Stimulated activated CD8-positive, alpha-beta memory T cell treated with anti-CD3 and anti-CD28 coated beads, Interleukin-2, amount 100 ng/mL, for 1 hour (primary cell): ENCODE measurements at regions not wholly inside any gene's neighbourhood (a gene's known extent, or its start where the extent isn't known, plus 50 kb on each side); places are given as distances from the start of the nearest gene placed in this dataset.

ENCODE experiments used
- DNase-seq, 2 donors: peaks; one replicate each; pipeline ENCODE4 v3.0.0-alpha.2; 2020; ENCODE audit warnings: low read depth in 2 of 2

DNA sequence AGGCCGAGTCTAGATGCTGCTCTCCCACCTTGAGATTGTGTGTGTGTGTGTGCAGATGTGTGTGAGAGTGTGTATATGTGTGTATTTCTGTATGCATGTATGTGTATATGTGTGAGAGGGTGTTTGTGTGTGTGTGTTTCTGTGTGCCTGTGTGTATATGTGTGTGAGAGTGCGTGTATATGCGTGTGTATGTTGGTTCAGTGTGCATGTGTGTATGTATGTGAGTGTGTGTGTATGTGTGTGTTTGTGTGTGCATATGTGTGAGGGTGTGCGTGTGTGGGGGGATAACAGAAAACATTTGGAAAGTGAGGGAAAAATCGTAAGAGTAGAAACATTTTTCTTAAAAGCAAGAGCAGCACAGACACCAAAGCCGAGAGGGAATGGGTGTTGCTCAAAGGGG is 309.1 kb downstream of the NDUFA10 start:
- no peak for DNase-seq

DNA sequence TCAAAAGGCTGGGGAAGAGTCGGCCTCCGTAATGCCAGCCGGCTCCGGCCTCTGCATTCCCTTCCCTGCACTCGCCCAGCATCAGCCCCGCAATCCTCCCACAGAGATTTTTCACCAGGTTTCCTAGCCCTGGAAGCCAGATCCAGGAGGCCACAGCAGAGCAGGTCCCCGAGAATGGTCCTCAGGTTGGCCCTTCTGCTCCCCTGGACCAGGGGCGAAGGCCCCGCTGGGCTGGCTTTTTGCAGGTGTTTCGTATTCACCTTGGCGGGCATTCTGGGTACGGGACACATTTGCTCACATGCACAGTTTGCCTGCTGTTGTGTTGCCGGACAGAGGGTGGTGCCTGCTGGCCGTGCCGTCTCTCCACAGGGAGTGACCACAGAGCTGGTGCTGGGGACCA is 309.5 kb downstream of the NDUFA10 start:
- no peak for DNase-seq

DNA sequence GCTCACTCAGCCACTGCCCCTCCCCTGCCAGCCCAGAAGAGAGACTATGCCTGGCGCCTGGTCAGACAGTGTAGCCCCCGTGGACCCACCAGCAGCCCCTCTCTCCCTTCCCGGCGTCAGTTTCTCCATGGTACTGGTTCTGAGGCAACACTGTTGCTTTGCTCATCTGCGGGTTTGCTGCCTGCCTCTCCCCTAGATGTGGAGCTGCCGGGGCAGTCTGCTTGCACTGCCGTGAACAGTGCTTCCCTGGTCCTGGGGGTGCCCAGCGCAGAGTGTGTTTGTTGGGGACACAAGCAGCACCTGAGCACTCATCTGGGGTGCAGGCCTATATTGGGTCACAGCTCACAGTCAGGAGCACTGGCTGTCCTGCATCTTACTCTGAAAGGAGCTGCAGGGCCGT is 309.9 kb downstream of the NDUFA10 start:
- DNase-seq: no peak

DNA sequence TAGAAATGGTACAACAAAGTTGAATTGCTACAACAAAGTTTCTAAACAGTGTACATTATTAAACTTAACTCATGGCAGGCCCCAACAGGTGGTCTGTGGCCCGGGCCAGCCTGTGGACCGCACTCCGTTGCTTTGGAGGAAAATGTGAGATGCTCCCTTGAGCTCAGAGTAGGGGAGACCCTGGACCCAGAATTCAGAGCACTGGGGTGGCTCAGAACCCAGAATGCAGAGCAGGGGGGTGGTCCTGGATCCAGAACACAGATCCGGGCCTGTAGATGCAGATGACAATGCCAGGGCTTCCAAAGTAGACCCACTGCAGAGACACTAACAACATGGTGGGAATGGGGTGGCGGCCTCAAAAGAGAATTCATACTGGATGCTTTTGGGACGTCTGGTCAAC is 311.0 kb downstream of the NDUFA10 start:
- DNase-seq: no peak

DNA sequence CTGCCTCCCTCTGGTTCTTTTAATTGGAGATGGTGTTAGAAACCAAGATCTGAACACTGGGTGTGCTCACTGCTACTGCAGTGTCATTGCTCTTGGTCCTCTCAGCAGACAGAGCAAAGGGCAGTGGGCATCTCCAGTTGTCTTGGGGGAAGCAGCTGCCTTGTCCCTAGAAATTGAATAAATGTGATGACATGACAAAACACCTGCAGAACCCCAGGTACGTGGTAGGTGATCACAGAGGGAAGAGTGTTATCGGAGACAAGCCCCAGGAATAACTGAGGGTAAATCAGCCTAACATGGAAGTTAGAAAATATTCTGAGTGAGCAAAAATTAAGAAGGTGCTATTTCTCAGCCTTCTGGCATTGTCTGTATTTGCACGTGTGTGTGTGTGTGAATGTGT is 311.9 kb upstream of the HDAC4 start:
- no peak for DNase-seq

DNA sequence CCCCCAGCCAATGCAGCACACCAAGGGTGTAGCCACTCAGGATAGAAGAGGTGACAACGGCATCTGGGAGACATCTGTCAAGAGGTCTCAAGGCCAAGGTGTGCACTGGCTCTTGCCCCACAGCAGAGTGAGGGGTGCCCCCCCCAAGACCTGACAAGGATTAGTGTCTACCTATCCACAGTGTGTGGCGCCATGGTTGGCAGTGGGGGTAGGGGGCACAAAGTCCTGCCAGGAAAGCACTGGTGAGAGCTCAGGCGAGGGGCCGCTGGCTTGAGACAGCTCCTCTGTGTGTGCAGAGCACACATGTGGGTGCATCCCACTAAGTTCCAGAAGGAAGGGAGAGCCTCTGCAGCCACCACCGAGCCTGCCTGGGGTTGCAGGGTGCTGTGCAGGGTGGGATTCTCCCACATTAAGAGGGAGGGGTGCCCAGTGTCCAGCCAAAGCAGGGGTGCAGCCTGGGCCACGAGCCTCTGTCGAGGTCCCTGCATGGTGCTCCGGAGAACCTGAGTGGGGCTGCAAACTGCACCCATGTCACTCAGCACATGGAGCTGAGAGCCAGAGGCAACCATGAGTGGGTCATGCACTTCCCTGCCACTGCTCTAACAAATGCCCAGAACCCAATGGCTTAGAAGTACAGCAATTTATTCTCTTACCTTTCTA is 311.2 kb upstream of the HDAC4 start:
- no peak for DNase-seq

DNA sequence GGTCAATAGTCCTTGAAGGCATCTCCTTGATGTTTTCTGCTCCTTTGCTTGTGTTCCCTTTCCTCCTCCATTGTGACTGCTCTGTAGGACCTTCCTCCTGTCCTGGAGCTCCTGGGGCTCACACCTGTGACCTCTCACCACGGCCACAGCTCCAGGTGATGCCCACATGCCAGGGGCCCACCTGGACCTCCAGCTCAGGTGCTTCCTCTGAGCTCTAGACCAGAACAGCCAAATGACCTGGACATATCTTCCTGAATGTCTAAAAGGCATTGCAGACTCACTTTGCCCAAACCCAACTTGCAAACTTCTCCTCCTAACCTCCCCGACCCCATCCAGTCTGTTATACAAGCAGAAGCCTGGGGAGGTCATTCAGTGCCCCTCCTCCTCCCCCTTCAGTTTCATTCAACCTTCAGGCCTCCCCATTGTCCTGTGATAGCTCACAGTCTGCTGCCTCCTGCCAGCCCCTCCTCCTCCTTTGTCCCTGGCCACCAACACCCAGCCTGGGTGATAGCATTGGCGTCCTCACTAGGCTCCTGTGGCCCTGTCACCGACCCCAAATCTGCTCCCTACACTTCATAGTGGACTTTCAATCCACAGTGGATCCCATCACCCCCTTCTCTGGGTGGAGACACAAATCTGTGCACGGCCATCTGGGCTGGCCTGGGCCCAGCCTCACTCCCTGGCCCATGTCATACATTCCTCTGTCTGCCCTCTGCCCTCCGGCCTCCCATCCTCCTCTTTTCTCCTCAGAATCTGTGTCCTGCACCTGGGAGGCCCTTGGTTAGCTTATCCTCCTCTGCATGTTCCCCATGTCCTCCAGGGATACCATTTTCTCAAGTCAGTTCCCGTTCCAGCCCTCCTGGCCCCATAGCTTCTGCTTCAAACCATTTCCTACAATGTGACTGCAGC is 310.4 kb upstream of the HDAC4 start:
- no peak for DNase-seq

DNA sequence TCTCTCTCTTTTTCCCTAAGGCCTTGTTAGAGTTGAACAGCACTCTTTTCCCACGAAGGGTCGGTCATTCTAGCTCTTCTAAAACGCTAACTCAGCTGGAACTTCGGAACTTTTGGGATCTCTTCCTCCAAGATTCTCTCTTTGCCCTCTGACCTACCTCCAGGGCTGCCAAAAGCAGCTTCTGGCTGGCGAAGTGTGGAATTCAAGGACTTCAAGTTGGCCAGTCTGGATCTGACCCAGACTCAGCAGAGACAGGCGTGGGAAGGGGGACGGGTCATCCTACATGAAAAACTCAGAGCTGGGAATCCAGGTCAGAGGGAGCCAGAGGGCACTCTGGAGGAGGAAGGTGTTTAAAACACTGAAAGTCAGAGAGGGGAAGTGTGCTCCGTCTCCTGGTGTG is 305.5 kb upstream of the HDAC4 start:
- no peak for DNase-seq

DNA sequence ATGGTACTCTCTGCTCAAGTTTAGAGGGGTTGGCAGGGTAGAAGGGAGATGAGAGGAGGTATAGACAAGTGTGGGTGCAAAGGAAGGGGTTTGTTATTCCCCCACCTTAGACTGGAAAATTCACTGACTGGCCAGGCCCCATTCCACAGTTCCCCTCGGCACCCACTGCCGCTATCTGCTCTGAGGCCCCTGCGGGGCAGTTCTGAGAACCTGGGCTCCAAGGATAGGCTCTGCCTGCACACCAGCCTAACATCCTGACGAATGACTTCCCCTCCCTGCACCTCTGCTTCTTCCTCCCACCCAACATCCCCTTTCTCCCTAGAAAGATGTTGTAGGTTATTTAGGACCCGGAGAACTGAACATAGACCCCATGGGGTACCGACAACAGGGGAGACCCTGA is 303.9 kb upstream of the HDAC4 start:
- no peak for DNase-seq

DNA sequence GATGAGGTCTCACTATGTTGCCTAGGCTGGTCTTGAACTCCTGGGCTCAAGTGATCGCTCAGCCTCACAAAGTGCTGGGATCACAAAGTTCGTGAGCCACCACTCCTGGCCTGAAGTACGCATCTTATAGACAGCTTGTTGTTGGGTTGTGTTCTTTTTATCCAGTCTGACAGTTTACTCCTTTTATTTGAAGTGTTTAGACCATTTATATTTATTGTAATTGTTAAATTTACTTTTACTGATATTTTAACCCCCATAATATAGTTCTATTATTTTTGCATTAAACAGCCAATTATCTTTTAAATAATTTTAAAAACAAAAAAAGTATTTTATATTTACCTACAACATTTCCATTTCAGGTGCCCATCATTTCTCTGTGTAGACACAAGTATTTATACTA is 303.0 kb upstream of the HDAC4 start:
- no peak for DNase-seq

DNA sequence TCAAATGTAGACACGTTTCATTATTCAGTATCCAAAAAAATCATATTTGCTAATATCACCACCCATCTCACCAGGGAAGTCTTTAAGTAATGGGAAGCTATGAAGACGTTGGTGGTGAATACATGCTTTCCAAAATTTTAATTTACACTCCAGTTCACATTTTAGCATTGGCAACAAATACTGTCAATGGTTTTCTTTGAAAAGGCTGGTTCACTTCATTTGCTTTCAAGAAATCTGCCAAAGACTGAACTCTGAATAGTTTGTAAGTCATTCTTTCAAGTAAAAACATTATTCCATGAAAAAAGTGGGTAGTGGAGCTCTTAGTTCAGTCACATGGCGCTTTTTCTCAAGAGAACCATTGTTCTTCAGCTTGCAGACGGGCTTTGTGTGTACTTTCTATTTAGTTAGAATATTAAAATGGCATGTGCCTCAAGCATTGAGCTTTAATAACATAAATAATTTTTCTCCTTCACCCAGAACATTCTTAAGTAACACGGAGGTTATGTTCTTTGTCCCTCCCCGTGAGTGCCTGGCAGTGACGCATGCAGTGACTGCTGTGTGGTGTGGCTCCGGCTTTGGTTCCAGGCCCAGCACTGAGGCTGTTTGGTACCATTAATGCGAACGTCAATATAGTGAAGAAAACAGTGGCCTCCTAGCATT is 300.0 kb upstream of the HDAC4 start:
- no peak for DNase-seq

DNA sequence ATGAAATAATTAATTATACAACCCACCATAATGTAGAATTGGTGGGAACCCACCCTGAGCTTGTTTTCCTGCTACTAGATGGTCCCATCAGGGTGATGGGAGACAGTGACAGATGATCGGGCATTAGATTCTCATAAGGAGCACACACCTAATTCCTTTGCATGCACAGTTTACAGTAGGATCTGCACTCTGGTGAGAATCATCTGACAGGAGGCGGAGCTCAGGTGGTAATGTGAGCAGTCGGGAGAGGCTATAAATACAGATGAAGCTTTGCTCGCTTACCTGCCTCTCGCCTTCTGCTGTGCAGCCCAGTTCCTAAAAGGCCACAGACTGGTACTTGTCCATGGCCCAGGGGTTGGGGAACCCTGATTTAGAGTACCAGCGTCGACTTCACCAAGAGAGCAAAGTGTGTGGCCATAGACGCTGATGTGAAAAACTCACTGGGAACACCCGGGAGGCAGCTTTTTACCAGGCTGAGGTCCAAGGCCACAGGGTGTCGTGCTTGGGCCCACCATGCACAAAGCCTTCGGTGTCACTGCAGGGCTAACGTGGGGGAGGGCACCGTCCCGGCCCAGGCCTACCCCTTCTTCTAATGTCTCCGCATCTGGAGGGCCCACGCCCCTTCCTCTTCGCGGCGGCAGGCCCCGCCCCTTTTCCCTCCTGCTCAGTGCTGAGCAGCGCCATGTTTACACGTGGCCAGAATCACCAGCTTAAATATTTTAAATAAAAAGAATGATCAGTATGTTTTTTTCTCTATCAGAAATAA is 296.8 kb upstream of the HDAC4 start:
- no peak for DNase-seq

DNA sequence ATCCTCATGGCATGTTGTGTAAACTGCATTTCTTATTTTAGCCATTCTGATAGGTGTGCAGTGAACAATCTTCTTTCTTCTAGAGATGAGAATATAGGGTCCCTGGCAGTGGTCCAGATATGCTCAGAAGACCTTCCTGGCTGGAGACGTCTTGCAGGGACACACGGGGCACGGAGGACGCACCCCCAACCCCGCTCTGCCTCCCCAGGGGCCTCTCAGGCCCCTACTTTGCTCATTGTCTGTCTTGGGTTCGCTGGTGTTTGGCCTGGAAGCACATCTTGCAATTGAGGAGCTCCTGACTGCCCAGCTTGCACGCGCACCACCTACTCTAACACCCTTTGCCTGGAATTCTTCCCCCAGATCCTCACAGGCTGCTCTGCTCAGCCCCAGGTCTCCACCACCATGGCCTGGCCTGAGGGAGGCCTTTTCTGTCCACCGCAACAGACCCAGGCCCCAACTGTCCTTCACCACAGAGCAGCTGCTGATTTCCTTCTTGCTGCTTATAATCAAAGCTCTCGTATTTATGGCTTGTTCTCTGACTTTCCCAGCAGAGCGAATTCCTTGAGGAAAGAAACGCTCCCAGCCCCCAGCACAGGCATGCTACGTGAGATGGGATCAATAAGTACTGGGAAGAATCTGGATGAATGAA is 295.9 kb upstream of the HDAC4 start:
- no peak for DNase-seq

DNA sequence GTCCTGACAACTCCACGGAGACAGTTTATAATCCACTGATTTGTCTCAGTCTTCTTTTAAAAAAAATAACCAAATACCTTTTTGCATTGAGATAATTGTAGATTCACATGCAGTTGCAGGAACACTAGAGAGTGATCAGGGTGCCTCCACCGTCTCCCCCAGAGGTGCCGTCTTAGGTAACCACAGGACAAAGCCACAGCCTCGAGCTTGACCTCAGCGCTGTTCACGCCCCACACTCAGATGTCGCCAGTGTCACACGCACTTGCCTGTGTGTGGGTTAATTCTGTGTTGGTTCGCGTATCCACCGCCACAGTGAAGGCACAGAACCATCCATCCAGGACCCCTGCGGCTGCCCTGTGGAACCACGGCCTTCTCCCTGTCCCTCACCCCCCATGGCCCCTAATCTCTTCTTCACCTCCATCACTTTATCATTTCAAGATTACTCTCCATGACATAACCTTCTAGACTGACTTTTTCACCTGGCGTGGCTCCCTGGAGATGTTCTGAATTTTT is 295.0 kb upstream of the HDAC4 start:
- no peak for DNase-seq

DNA sequence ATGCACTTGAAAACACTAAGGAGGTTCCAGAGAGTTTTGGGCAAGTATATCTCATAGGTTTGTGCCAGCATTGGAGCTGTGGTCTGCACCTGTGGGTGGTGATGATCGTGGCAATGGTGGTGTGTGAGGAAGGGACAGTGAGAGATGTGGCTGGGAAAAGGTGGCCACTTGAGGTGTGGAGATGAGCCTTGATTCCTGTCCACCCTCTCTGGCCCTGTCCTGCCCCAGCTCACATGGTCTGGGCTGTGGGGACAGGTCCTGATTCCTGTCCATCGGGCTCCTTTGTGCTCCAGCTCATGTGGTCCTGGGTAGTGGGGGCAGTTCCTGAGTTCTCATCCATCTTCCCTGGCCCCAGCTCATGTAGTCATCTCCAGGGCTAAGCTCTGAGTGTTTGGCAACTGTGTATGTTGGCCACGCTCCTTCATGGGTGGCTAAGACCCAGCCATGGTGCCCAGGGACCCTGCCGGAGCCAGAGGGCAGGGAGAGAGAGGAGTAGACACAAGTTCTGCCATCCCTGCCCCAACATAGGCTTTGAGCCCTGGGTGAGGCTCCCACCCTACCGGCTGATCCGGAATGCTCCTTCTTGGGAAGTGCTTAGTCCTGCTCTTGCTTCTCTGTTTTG is 294.4 kb upstream of the HDAC4 start:
- no peak for DNase-seq

DNA sequence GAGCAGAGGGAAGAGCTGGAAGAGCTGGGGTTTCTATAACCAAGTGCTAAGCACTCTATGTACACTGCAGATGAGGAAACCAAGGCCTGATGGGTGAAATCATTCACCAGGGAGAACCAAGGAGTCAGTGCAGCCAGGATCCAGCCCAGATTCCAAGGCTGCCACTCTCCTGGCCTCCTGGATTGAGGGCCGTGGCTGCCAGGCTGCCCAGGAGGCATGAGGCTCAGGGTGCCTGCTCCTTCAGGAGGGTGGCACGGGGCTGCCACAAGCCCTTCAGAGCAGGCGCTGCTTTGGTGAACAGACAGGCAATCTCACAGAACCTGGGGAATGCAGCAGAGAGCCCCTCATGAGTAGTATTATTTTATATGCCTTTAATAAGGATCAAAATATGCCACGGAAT is 293.7 kb upstream of the HDAC4 start:
- DNase-seq: no peak

DNA sequence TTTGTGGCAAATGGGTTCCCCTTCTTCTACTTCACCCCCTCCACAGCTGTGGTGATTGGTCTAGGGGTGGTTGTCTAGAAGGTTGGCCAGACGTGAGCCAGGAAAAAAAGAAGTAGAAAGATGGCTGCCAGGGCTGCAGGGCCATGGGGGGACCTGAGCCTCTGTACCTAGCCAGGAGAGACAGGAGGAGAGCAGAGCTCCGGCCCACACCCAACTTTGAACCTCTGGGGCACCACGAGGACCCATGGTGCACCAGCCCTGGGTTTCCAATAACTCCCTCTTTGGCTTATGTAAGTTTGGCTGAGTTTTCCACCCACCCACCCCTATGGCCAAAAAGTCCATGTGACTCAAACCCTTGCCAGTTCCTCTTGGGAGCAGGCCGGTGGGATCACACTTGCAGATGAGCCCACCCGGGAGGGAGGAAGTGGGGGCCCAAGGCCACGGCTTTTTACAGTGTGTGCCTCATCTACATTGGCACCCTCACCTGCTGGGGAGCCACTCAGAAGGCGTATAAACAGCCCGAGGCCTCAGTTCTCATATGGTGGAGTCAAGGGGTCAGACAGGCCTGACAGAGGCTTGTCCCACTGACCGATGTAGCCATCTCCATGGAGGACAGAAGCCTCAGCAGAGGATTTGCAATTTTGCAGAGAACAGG is 293.1 kb upstream of the HDAC4 start:
- no peak for DNase-seq

DNA sequence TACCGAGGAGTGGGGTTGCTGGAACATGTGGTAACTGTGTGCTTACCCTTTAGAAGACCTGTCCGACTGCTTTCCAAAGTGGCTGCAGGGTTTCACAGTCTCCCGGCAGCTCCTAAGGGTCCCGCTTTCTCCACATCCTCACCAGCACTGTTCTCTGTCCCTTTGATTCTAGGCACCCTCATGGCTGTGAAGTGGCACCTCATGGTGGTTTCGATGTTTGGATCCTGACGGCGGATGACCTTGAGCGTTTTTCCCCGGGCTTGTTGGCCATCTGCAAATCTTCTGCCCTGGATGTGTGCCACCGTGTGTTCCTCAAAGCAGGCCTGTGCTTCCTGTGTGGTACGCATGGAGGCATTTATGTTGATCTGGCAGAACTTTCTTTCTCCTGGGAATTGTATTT is 292.5 kb upstream of the HDAC4 start:
- no peak for DNase-seq

DNA sequence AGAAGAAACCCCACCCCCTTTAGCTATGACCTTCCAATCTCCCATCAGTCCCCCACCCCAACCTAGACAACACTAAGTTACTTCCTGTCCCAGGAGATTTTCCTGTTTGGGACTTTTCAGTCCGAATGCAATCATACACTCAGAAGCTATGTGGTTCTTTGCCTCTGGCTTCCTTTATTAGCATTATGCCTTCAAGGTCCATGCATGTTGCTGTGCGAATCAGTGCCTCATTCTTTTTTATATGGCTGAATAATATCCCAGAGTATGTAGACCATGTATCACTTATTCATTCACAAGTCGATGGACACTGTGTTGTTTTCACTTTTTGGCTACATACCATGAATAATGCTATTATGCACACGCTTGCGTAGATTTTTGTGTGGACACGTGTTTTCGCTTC is 292.1 kb upstream of the HDAC4 start:
- DNase-seq: no peak

DNA sequence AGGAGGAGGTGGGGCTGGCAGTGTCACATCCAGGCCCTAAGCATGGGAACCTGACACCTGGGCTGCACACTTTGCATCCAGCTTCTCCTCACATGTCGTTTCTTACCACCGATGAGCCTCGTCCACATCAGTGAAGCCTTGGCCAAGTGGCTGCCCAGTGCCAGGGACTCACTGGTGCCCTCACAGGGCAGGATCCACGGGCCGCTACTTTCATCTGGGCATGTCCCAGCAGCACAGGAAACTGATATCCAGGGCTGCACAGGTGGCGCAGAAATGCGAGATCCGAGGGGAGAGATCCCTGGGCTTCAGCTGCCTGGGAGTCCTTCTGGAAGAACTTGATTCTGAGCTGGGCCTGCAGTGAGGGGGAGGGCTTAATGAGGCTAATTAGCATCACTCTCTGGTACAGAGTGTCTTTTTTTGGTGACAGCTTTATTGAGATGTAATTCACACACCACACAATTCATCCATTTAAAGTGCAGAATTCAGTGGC is 291.6 kb upstream of the HDAC4 start:
- DNase-seq: no peak
